HG03103 (cell line): ENCODE measurements at regions not wholly inside any gene's neighbourhood (a gene's known extent, or its start where the extent isn't known, plus 50 kb on each side); places are given as distances from the start of the nearest gene placed in this dataset.
"Not testable (repeated sequence)": the region's sequence is repeated elsewhere in the genome, so short reads cannot be mapped to it uniquely, and the experiment has no call there.

Experiments
- ATAC-seq: cut with Tn5 transposase; IDR thresholded peaks from one replicate; pipeline ENCODE4 v1.9.1; 2021; ENCODE audit warnings: low read depth; ENCODE audit not compliant: unreplicated experiment

DNA sequence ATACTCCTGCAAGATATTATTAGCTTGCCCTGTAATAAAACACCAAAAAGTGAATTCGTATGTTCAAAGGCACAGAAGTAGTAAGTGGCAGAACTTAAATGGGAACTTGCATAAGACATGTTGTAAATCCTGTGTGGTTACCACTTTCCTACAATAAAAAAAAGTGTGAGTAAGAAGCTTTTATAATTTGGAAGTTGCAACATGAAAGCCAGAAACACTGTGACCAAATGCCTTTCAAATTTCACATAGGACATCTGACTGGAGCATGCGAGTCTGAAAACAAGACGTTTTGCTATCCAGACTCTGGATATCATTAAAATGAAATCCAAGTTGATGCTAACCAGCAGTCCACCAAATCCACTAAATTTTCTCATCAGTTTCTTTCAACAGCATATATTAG is 886.2 kb upstream of the NRXN1 start:
- ATAC-seq = no peak

DNA sequence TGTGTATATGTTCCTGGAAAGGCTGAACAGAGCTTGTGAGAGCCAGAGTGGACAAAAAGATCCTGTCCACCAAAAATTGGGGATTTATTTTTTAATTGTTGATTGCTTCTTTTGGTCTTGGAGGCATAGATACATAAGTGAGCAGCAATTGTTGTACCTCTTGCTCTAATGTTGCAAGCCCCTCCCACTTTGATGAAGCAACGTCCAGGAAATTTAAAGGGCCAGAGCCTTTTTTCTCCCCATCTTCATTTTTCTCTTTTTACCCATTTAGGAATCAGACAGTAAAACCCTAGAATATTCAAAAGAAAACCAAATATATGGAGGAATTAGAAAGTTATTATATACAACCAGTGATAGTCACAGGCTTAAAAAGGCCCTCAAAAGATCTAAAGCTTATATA is 871.8 kb upstream of the NRXN1 start:
- no peak for ATAC-seq

DNA sequence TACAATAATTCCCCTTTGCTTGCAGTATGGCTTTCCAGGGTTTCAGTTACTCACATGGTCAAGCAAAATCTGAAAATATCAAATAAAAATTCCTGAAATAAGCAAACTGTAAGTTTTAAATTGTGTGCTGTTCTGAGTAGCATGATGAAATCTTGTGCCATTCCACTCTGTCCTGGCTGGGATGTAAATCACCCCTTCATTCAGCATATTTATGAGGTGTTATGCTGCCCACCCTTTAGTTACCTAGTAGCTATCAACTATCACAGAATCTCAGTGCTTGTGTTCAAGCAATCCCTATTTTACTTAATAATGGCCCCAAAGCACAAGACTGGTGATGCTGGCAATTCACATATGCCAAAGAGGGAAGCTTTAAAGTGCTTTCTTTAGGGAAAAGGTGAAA is 867.7 kb upstream of the NRXN1 start:
- ATAC-seq = no peak

DNA sequence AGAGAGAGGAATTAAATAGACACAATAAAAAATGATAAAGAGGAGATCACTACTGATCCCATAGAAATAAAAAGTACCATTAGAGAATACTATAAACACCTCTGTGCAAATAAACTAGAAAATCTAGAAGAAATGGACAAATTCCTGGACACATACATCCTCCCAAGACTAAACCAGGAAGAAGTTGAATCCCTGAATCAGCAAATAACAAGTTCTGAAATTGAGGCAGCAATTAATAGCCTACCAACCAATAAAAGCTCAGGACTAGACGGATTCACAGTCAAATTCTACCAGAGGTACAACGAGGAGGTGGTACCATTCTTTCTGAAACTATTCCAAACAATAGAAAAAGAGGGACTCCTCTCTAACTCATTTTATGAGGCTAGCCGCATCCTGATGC is 862.7 kb upstream of the NRXN1 start:
- not testable (repeated sequence) for ATAC-seq

DNA sequence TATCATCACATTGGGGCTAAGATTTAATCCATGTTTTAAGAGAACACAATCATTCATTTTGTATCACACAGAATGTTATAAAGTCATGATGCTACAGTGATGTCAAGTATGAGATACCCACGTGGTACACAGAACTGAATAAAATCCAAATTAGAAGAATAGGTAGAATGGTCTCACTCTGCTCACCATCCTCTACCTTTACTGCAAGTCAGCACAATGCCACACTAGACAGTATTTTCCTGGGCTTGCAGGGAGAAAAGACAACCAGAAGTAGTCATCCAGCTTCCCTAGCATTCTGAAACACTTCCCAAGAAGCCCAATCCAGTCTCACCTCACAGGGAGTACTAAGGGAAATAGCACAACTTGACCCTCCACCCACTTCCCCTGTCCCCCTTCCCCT is 856.2 kb upstream of the NRXN1 start:
- no peak for ATAC-seq

DNA sequence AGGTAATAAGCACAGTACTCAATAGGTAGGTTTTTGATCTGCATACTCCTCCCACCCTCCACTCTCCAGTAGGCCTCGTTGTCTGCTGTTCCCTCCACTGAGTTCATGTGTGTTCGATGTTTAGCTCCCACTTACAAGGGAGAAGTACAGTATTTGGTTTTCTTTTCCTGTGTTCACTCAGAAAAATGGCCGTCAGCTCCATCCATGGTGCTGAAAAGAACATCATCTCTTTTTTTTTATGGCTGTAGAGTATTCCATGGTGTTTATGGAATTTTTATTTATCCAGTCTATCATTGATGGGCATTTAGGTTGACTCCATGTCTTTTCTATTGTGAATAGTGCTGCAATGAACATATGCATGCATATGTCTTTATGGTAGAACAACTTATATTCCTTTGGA is 849.7 kb upstream of the NRXN1 start:
- ATAC-seq = no peak

DNA sequence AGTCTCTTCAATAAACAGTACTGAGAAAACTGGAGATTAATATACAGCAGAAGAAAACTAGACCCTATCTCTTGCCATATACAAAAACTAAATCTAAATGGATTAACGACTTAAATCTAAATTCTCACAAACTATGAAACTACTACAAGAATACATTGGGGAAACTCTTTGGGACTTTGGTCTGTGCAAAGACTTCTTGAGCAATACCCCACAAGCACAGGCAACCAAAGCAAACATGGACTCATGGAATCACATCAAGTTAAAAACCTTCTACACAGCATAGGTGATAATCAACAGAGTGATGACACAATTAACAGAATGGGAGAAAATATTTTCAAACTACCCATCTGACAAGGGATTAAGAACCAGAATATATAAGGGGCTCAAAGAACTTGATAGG is 848.2 kb upstream of the NRXN1 start:
- ATAC-seq = no peak

DNA sequence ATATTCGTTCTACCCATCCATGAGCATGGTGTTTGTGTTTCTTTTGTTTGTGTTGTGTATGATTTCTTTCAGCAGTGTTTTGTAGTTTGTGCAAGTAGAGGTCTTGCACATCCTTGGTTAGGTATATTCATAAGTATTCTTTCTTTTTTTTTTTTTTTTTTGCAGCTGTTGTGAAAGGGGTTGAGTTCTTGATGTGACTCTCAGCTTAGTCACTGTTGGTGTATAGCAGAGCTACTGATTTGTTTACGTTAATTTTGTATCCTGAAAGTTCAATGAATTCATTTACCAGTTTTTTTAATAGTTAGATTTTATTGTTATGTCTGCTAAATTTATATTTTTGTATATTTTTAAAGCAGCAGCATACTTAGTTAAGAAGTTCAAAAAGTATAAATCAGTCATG is 834.4 kb upstream of the NRXN1 start:
- no peak for ATAC-seq

DNA sequence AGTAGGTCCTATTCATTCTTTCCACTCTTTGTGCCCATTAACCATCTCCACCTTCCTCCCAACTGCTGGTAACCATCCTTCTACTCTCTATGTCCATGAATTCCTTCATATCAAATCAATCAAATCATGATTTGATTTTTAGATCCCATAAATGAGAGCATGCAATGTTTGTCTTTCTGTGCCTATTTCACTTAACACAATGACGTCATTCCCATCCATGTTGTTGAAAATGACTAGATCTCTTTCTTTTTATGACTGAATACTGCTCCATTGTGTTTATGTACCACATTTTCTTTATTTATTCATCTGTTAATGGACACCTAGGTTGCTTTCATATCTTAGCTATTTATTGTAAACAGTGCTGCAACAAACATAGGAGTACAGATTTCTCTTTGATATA is 827.3 kb upstream of the NRXN1 start:
- no peak for ATAC-seq

DNA sequence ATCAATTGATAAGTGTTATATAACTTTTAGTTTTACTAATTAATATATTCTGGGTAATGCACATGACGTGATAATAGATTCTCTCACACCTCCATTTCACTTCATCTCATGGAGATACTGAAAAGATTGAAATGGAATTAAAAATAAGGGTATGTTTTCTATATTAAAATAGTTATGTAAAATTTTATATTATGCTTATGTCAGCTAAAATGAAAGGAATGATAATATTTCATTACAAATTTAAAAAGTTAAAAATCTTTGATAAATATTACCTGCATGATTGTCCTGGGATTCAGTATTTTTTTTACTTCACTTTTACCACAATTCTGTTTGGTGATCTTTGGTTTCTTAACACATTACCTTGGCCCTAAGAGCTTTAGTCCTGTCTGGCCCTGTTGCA is 823.8 kb upstream of the NRXN1 start:
- no peak for ATAC-seq

DNA sequence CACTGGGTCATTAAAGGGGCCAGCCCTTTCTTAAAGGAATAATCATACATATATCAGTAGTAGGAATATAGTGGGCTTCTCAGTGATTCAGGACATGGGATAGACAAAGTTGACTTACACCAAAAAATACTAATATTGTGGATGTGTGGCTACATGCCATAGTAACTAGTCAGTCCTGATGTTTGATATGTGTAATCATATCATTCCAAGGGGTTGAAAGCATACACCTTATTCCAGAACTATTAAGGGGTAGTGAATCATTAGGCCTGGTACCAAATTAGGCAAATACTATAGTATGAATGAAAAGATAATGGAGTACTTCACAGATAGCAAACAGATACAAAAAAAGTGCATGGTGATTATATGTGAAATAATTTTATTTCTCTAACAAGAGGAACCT is 814.9 kb upstream of the NRXN1 start:
- ATAC-seq = no peak

DNA sequence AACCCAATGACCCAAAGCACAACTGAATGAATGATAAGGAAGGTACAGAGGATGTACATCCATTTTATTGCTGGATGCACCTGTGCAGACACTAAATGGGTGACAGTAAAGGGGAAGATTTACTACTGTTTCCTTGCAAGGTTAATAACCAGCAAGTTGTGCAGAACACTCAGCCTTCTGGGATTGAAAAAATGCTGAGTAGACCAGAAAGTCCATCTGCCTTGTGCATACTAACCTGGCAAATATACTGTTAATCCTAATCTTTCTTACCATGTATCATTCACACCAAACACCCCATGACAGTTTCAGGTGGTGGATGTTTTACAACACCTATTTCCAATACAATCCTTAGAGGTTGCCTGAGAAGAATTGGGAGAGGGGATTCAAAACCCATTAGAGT is 814.1 kb upstream of the NRXN1 start:
- no peak for ATAC-seq

DNA sequence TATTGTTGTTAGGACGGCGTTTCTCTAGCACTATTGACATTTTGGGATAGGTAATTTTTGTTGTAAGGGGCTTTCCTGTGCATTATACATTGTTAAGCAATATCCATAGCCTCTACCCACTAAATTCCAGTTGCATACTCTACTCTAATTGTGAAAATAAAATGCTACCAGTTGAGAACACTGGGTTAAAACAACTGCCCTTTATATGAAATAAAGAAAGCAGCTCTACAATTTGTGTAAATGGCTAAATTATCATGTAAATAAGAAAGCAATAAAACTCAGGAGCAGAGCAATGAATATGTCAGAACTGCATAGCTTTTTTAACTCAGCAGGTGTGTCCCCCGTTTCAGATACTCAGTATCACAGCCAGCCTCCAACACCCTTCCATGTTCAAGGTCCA is 812.7 kb upstream of the NRXN1 start:
- ATAC-seq = no peak

DNA sequence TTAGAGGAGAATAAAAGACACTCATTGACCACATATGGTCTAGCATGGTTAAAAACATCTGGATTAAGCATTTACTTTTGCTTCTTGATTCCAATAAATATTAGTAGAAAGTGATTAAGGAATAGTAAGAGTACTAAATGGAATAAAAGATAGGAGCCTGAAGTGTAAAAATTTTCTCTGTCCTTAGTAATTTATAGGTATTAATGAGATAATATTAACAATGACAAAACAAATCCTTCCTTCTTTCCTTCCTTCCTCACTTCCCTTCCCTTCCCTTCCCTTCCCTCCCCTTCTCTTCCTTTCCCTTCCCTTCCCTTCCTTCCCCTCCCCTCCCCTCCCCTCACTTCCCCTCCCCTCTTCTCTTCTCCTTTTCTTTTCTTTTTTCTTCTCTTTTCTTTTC is 797.5 kb upstream of the NRXN1 start:
- no peak for ATAC-seq

DNA sequence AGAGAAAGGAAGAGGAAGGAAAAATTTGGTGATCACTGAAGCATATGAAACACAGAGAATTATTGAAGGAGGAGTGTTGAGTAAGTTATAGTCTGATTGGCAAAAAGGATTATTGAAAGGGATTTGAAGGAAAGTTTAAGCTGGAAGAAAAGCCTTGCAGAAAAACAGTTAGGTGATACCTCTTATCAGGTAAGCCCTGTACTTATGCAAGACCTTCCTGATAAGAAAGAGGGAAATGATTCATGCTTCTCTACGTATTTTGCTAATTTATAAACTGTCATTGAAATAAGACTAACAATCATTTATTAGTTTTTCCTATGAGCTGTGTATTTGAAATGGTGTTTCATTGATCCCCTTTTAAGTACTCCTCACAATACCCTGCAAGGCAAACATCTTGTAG is 793.9 kb upstream of the NRXN1 start:
- ATAC-seq = no peak

DNA sequence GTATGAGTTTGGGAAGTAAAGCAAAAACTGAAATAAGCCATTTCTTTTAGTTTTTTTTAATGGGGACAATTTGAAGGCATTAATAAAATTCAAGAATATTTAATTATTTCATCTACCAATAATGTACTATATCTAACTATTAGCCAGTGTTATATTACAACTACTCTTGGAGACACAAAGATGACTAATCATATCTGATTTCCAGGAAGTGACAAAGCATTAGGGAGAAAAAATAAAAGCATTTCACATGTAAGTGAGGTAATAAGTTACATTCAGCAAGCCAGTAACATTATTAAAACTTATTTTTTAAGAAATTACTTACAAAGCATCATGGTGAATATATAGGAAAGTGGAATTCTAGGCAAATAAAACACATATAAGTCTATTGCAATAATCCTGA is 781.3 kb upstream of the NRXN1 start:
- no peak for ATAC-seq

DNA sequence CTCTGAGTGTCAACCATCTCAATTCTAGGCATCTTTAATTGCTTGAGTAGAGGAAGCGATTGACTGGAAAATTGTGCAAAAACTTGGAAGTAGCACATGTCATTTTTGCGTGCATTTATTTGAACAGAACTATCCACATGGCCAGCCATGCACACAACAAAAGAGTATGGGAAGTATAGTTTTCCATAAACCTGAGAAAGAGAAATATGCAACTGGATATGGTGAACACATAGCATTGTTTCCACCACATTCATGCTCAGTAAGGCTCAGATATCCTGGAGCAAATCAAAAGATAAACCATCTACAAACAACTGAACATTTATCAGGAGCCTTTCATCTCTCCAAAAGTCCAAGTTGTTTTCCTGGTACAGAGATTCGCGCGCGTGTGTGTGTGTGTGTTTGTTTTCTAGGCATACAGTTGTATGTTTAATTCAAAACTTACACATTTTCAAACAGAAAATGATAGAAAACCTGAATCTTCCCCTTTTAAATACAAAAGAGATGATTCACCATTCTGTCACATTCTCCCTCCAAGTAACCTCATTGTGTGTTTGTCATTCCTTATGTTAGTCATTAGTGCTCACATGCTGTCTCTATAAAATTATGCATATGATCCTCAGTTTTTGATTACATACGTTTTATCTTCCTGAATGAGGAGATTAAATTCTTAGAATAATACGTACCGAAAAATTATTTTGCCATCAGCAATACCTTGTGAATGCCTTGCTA is 780.4 kb upstream of the NRXN1 start:
- no peak for ATAC-seq

DNA sequence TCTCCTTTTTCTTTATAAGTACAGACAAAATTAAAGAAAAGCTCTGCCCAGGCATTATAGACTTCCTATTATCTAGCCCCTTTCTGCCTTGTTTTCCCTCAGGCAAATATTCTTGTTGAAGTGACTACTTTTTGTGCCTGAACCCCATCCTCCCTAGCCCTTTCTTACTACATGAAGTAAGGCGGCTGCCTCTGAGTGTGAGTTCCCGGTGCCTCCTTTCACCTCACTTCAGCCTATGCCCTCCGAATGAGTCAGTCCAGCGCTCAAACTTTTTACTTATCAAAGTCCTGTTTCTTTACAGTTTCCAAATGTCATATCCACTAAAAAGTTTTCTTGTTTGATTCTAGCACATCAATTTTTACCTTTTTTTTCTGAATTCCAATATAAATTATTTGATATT is 778.3 kb upstream of the NRXN1 start:
- ATAC-seq = no peak

DNA sequence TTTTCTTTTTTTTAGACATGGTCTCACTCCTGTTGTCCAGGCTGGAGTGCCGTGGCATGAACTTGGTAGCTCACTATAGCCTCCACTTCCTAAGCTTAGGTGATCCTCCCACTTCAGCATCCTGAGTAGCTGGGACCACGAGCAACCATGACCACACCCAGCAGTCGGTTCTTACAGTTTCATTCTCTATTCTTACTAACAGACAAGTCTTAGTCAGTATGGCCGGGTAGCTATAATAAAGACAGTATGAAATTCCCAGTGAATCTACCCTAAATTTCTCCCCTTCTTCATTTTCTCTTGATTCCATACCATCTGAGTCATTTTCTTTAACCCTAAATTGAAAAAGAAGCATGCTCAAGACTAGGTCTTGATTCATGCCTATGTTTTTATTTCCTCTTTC is 775.3 kb upstream of the NRXN1 start:
- no peak for ATAC-seq

DNA sequence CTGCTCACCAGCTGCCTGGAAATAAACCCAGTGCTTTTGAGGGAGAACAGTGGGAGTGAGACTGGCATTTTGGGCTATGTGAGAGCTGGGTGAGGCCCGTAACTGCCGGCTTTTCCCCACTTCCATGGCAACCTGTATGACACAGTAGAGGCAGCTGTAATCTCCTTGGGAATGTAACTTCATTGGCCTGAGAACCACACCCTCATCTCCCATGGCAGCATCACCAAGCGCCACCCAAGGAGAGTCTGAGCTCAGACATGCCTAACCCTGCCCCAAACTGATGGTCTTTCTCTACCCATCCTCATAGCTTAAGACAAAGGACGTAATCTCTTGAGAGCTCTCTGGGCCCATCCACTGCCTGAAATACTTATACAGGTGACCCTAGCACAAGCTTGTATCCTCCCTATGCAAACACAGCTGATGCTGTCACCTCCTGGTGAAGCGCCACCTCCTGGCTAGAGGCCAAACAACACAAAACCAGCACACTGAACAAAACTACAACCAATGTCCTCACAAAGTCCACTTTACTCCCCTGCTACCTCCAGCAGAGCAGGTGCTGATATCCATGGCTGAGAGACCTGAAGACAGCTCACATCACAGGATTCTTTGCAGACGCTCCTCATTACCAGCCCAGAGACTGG is 763.4 kb upstream of the NRXN1 start:
- no peak for ATAC-seq

DNA sequence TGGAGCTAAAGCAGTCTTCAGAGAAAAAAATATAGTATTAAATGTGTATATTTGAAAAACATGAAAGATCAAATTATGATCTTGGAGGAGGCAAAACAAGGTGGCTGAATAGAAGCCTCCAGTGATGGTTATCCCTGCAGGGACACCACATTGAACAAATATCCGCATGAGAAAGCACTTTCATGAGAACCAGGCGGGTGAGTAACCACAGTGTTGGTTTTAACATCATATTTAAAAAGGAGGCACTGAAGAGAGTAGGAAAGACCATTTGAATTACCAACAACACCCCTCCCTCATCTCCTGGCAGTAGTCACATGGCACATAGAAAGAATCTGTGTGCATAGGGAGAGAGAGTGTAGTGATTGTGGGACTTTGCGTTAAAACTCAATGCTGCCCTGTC is 759.6 kb upstream of the NRXN1 start:
- ATAC-seq = no peak

DNA sequence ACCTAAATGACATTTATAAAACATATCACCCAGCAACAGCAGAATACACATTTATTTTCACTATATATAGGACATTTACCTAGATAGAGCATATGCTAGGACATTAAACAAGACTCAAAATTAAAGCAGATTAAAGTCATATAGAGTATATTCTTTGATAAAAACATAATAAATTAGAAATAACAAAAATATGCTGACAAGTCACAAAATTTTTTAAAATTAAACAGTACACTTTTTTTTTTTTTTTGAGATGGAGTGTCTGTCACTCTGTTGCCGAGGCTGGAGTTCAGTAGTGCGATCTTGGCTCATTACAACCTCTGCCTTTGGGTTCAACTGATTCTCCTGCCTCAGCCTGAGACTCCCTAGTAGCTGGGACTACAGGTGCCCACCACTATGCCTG is 758.9 kb upstream of the NRXN1 start:
- no peak for ATAC-seq

DNA sequence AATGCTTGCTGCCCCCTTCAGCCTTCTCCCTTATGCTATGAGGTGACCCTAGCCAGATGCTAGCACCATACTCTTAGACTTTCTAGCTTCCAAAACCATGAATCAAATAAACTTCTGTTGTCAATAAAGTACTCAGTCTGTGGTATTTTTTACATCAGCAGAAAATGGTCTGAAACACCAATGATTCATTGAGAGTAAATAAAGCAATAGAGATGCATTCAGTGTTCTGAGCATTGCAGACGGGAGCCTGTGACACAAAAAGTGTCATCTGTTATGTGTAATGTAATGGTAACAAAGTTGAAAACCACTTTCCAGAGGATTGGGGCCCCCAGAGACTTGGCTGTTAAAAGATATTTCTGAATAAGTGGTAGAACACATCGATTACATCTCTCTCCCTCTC is 758.0 kb upstream of the NRXN1 start:
- ATAC-seq = no peak
